PFSK-1 (cell line): ENCODE measurements at regions not wholly inside any gene's neighbourhood (a gene's known extent, or its start where the extent isn't known, plus 50 kb on each side); places are given as distances from the start of the nearest gene placed in this dataset.

Experiments
- FOXP2 ChIP-seq: optimal IDR thresholded peaks from 2 replicates; pipeline ENCODE3; 2011; ENCODE audit warnings: borderline replicate concordance, control low read depth, inconsistent platforms; ENCODE audit not compliant: insufficient read depth; ENCODE audit errors: extremely low read length, extremely low read depth
- POLR2AphosphoS5 ChIP-seq: IDR thresholded peaks from 2 replicates; pipeline ENCODE4 v1.6.1; 2012; ENCODE audit warnings: low read depth, mild to moderate bottlenecking, control low read depth, low read length, moderate library complexity
- SIN3A ChIP-seq: IDR thresholded peaks from 2 replicates; pipeline ENCODE4 v1.6.1; 2012; ENCODE audit warnings: mild to moderate bottlenecking, low read length, moderate library complexity, borderline replicate concordance; ENCODE audit not compliant: insufficient read depth
- TAF1 ChIP-seq: IDR thresholded peaks from 2 replicates; pipeline ENCODE4 v1.6.1; 2012; ENCODE audit warnings: low read length, control low read depth, borderline replicate concordance; ENCODE audit not compliant: insufficient read depth
- TF ChIP-seq, protein P1 (sequence below), 2 experiments: IDR thresholded peaks; 2 replicates each; pipeline versions ENCODE4 v1.6.1 to v1.8.0; 2011 to 2012; ENCODE audit warnings: low read depth in 2 of 2, low read length in 2 of 2, control low read depth in 1 of 2, inconsistent platforms in 1 of 2, mild to moderate bottlenecking in 1 of 2, moderate library complexity in 1 of 2; ENCODE audit not compliant: insufficient read depth in 1 of 2

DNA sequence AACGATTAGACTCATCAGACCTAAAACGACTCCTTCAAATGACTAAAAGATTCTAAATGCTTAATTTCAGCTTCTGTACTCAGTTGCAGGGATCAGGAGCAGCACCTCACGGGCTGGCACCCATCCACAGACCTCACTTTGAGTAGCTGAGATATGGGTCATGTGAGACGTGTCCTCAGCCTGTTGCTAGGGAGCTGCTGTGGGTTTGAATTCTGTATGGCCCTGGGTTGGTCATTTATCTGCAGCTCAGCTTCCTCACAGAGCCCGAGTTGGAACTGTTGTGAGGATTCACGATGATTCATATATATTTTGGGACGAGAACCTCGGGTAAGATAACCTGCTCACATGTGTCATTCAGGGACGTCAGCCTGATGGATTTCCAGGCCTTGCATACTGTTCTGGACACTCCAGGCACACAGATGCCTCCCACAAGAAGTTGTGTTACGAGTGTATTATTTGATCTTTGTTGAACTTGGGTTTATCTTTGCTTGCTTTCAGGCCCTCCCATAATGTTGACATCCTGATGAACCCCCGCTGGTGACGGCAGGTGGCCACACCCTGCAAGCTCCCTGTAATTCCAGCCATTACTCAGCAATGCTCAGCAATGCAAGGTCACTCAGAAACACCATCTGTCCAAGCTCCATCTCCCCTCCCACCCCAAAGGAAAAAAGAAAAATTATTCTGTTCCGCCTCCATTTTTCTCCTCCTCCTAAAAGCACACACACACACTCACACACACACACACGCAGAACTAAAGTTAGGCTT, 137.6 kb downstream of the RBFOX3 start:
- TF ChIP-seq, protein P1, sequence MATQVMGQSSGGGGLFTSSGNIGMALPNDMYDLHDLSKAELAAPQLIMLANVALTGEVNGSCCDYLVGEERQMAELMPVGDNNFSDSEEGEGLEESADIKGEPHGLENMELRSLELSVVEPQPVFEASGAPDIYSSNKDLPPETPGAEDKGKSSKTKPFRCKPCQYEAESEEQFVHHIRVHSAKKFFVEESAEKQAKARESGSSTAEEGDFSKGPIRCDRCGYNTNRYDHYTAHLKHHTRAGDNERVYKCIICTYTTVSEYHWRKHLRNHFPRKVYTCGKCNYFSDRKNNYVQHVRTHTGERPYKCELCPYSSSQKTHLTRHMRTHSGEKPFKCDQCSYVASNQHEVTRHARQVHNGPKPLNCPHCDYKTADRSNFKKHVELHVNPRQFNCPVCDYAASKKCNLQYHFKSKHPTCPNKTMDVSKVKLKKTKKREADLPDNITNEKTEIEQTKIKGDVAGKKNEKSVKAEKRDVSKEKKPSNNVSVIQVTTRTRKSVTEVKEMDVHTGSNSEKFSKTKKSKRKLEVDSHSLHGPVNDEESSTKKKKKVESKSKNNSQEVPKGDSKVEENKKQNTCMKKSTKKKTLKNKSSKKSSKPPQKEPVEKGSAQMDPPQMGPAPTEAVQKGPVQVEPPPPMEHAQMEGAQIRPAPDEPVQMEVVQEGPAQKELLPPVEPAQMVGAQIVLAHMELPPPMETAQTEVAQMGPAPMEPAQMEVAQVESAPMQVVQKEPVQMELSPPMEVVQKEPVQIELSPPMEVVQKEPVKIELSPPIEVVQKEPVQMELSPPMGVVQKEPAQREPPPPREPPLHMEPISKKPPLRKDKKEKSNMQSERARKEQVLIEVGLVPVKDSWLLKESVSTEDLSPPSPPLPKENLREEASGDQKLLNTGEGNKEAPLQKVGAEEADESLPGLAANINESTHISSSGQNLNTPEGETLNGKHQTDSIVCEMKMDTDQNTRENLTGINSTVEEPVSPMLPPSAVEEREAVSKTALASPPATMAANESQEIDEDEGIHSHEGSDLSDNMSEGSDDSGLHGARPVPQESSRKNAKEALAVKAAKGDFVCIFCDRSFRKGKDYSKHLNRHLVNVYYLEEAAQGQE (IDR thresholded peaks at IDR 0.05; ENCODE audit: insufficient read depth in 1 of 2, low read depth in 2 of 2, low read length in 2 of 2): no peak
- TF ChIP-seq TAF1 (no peak), POLR2AphosphoS5 (no peak), FOXP2 (no peak), SIN3A (no peak)

DNA sequence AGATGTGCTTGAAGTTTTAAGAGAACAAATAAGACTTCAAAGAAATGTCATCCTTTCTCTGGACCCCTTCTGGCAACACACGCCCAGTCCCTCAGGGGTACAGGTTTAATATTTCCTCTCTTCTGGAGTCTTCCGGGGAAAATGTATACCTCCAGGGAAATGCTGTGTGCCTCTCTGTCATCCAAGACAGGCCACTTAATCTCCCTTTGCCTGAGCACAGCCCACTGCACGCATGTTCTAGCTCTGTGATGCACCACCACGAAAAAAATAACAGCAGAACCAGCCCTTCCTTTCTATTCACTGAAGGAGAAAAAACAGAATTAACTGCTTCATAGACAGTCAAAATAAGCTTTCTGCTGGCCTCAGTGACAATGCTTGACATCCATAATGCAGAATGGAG, 140.1 kb downstream of the RBFOX3 start:
- TF ChIP-seq, protein P1 (IDR thresholded peaks at IDR 0.05; ENCODE audit: insufficient read depth in 1 of 2, low read depth in 2 of 2, low read length in 2 of 2): no peak
- TF ChIP-seq SIN3A (no peak), TAF1 (no peak), POLR2AphosphoS5 (no peak), FOXP2 (no peak)

DNA sequence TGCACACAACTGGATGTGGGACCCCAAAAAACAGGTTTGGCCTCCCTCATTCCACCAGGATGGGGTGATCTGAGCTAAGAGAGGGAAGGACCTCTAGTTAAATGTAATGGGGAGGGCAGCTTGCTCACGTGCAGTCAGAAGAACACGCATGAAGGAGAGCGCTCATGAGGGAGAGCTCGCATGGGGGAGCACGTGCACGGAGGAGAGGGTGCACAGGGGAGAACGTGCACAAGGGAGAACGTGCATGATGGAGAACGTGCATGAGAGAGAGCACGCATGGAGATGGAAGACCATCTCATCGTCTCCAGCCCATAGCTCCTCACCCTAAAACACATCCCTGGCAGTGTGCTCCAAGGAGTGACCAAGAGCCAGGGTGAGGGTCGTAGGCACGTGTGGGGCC, 141.2 kb downstream of the RBFOX3 start:
- TF ChIP-seq SIN3A (no peak), POLR2AphosphoS5 (no peak), TAF1 (no peak), FOXP2 (no peak)
- TF ChIP-seq, protein P1 (IDR thresholded peaks at IDR 0.05; ENCODE audit: insufficient read depth in 1 of 2, low read depth in 2 of 2, low read length in 2 of 2): no peak

DNA sequence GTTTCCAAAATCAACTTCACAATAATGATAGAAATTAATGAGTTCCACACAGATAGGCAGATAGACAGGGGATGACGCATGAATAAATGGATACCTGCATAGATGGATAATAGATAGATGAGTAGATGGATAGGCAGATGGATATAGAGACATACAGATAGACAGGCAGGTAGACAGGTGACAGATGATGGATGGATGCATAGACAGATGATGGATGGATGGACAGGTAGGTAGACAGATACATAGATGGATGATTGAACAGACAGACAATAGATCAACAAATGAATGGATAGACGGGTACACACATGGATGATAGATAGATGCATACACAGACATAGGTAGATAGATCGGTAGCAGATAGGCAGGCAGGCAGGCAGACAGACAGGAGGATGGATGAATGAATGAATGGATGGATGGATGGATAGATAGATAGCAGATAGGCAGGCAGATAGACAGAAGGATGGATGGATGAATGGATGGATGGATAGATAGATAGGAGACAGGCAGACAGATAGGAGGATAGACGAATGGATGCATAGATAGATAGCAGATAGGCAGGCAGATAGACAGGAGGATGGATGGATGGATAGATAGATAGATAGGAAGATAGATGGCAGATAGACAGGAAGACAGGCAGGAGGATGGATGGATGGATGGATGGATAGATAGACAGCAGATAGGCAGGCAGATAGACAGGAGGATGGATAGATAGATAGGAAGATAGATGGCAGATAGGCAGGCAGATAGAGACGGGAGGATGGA, 142.5 kb downstream of the RBFOX3 start:
- TF ChIP-seq SIN3A (no peak), POLR2AphosphoS5 (no peak), FOXP2 (no peak), TAF1 (no peak)
- TF ChIP-seq, protein P1 (IDR thresholded peaks at IDR 0.05; ENCODE audit: insufficient read depth in 1 of 2, low read depth in 2 of 2, low read length in 2 of 2): no peak
